PC-3 (cell line): ENCODE measurements at regions not wholly inside any gene's neighbourhood (a gene's known extent, or its start where the extent isn't known, plus 50 kb on each side); places are given as distances from the start of the nearest gene placed in this dataset.
A peak's percentile ranks its signal among the peaks of the same experiment; 100 is the strongest.

Source experiments
- ATAC-seq: fragments of 200-7000 bp; cut with Tn5 transposase; 2 replicates; pipeline ENCODE4 v1.9.1; 2020; ENCODE audit warnings: mild to moderate bottlenecking, moderate library complexity
- BruUV-seq: library from RNA; stranded (reverse); fragments of 400-500 nt; replicated peaks from 2 replicates; lab custom pipeline; 2021; lab: Mats Ljungman, UMichigan
- CTCF ChIA-PET: fragments of 300-600 bp; sonication (Branson Sonifier 250); formaldehyde crosslinking; loops from one replicate; lab custom pipeline; 2022; ENCODE audit warnings: antibody characterized with exemption; lab: Charles Lee
- POLR2A ChIA-PET: fragments of 300-600 bp; sonication (Branson Sonifier 250); formaldehyde crosslinking; loops from one replicate; lab custom pipeline; 2022; ENCODE audit warnings: antibody characterized with exemption; ENCODE audit not compliant: unreplicated experiment; lab: Charles Lee
- DNase-seq: peaks from one replicate; pipeline ENCODE4 v3.0.0-alpha.2; 2015
- H2AFZ ChIP-seq: fragments of 300-600 bp; sonication (generic); 2 replicates; pipeline ENCODE4 v1.6.0; 2016; ENCODE audit warnings: antibody characterized with exemption, low read length
- H3F3A ChIP-seq: fragments of 300-600 bp; sonication (generic); one replicate; pipeline ENCODE4 v1.6.0; 2017; ENCODE audit warnings: antibody characterized with exemption, low read length, control low read depth, mild to moderate bottlenecking; ENCODE audit not compliant: unreplicated experiment
- H3K27ac ChIP-seq: fragments of 300-600 bp; sonication (generic); 2 replicates; pipeline ENCODE4 v1.5.1; 2016; ENCODE audit warnings: mild to moderate bottlenecking, low read length
- H3K27me3 ChIP-seq: fragments of 300-600 bp; sonication (generic); 2 replicates; pipeline ENCODE4 v1.6.1; 2016; ENCODE audit warnings: low read length, mixed read lengths
- H3K36me3 ChIP-seq: fragments of 300-600 bp; sonication (generic); 2 replicates; pipeline ENCODE4 v1.6.1; 2016; ENCODE audit warnings: low read depth, mixed run types, low read length, mixed read lengths
- H3K4me1 ChIP-seq: fragments of 300-600 bp; sonication (generic); 2 replicates; pipeline ENCODE4 v1.5.1; 2016; ENCODE audit warnings: low read length; ENCODE audit not compliant: insufficient read depth
- H3K4me2 ChIP-seq: fragments of 300-600 bp; sonication (generic); 2 replicates; pipeline ENCODE4 v1.6.0; 2016; ENCODE audit warnings: low read length
- H3K4me3 ChIP-seq: fragments of 300-600 bp; sonication (generic); 2 replicates; pipeline ENCODE4 v1.5.1; 2016; ENCODE audit warnings: mild to moderate bottlenecking, low read length, mixed read lengths
- H3K79me2 ChIP-seq: fragments of 300-600 bp; sonication (generic); 2 replicates; pipeline ENCODE4 v1.6.1; 2017; ENCODE audit warnings: low read length, mixed read lengths
- H3K9ac ChIP-seq: fragments of 300-600 bp; sonication (generic); 2 replicates; pipeline ENCODE4 v1.6.0; 2016; ENCODE audit warnings: mild to moderate bottlenecking, low read length
- H3K9me2 ChIP-seq: fragments of 300-600 bp; sonication (generic); replicated peaks from 2 replicates; pipeline ENCODE4 v1.6.1; 2016; ENCODE audit warnings: mixed run types, low read length, mixed read lengths
- H3K9me3 ChIP-seq: fragments of 300-600 bp; sonication (generic); 2 replicates; pipeline ENCODE4 v1.6.1; 2016; ENCODE audit warnings: low read length, mixed read lengths
- H4K20me1 ChIP-seq: fragments of 300-600 bp; sonication (generic); 2 replicates; pipeline ENCODE4 v1.6.1; 2016; ENCODE audit warnings: low read length, mixed read lengths
- CTCF ChIP-seq: fragments of 300-600 bp; sonication (generic); conservative IDR thresholded peaks from 2 replicates; pipeline ENCODE4 v1.5.1; 2017; ENCODE audit warnings: antibody characterized with exemption, low read depth, mild to moderate bottlenecking, low read length
- EZH2 ChIP-seq: fragments of 300-600 bp; sonication (generic); IDR thresholded peaks from one replicate; pipeline ENCODE4 v1.6.1; 2017; ENCODE audit warnings: antibody characterized with exemption, mild to moderate bottlenecking, low read length; ENCODE audit not compliant: unreplicated experiment
- EZH2phosphoT487 ChIP-seq: fragments of 300-600 bp; sonication (generic); IDR thresholded peaks from 2 replicates; pipeline ENCODE4 v1.6.1; 2018; ENCODE audit warnings: mild to moderate bottlenecking, antibody characterized with exemption, low read length, borderline replicate concordance
- intact Hi-C: fragments of 100-400 bp; cut with micrococcal nuclease; formaldehyde crosslinking; loops from 2 replicates; pipeline ENCODE4 v1.9.0; 2023

DNA sequence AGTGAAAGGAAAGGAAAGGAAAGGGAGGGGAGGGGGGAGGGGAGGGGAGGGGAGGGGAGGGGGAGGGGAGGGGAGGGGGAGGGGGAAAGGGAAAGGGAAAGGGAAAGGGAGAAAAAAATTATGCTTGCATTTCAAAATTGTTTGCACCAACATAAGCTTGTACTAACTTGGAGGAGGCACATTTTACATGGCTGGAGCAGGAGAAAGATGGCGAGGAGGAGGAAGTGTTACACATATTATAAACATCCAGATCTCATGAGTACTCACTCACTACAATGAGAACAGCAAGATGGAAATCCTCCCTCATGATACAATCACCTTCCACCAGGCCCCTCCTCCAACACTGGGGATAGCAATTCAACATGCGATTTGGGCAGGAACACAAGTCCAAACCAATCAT, 660.2 kb upstream of the CDH2 start:
- intact Hi-C loops: no loop called here
- Histone ChIP-seq H3K9ac (no peak overlapping the region), H3K9me3 (no peaks in the 10 kb centered on the region), H2AFZ (no peak overlapping the region), H3K27me3 (no peaks in the 10 kb centered on the region), H4K20me1 (no peaks in the 10 kb centered on the region), H3K79me2 (no peaks in the 10 kb centered on the region), H3K4me1 (peaks cover 15% of the 10 kb centered on the region), H3K27ac (no peak overlapping the region), H3K36me3 (no peaks in the 10 kb centered on the region), H3K4me3 (no peak overlapping the region), H3K4me2 (no peak overlapping the region), H3K9me2 (no peaks in the 10 kb centered on the region), H3F3A (no peaks in the 10 kb centered on the region)
- POLR2A ChIA-PET: interaction anchor here (0.6 kb wide), 1 partner anchor 550 kb away, joined by 6 read pairs; no protein-coding TSS in a partner anchor
- TF ChIP-seq EZH2phosphoT487 (no peak), EZH2 (no peak), CTCF (no peak)
- CTCF ChIA-PET: no interaction called here
- no peak for ATAC-seq
- BruUV-seq: no TSS peak
- no peak for DNase-seq

GRCh38 chr18:28834889-28835288, 658.0 kb upstream of the CDH2 start:
- Histone ChIP-seq H4K20me1 (no peaks in the 10 kb centered on the region), H3K9me2 (no peaks in the 10 kb centered on the region), H3K4me3 (peak overlapping the region; percentile 36), H3K4me2 (peak overlapping the region; percentile 74), H3K9ac (peak overlapping the region; percentile 45), H3K27me3 (no peaks in the 10 kb centered on the region), H3K36me3 (no peaks in the 10 kb centered on the region), H3K4me1 (peaks cover 15% of the 10 kb centered on the region), H3K79me2 (no peaks in the 10 kb centered on the region), H2AFZ (peak overlapping the region; percentile 75), H3F3A (no peaks in the 10 kb centered on the region), H3K27ac (peak overlapping the region; percentile 88), H3K9me3 (no peaks in the 10 kb centered on the region)
- ATAC-seq: peak; percentile 97
- BruUV-seq: no TSS peak
- CTCF ChIA-PET: interaction anchor here (0.6 kb wide), 1 partner anchor 647 kb away, joined by 3 read pairs; no protein-coding TSS in a partner anchor
- TF ChIP-seq EZH2phosphoT487 (no peak), EZH2 (no peak), CTCF (no peak)
- POLR2A ChIA-PET: interaction anchor here (0.6 kb wide), 1 partner anchor 352 kb away, joined by 5 read pairs; no protein-coding TSS in a partner anchor
- DNase-seq: peak; percentile 90
- intact Hi-C loops: loop anchor here (2.0 kb wide), 1 partner anchor 40 kb away; no protein-coding TSS in a partner anchor

DNA sequence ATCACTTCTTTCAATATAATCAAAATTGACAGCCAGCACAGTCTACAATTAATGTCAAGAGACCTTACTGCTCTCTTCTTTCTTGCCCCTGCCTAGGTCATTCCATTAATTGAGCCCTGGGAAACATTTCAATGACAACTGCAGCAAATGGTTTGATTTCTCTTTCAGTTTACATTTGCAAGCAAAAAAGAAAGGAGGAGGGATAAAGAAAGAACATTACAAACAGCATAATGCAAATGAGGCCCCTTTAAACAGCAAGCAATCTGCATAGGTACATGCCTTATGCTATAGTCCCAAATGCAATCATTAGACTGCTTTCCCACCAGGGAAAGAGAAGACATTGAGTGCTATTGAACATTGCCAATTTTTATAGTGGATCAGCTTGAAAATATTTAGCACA, 655.0 kb upstream of the CDH2 start:
- no peak for DNase-seq
- Histone ChIP-seq H3K4me1 (peaks cover 19% of the 10 kb centered on the region), H3F3A (no peaks in the 10 kb centered on the region), H3K9me2 (no peaks in the 10 kb centered on the region), H3K27me3 (no peaks in the 10 kb centered on the region), H3K4me2 (no peak overlapping the region), H3K27ac (no peak overlapping the region), H3K36me3 (no peaks in the 10 kb centered on the region), H3K79me2 (no peaks in the 10 kb centered on the region), H2AFZ (no peak overlapping the region), H4K20me1 (no peaks in the 10 kb centered on the region), H3K4me3 (no peak overlapping the region), H3K9me3 (no peaks in the 10 kb centered on the region), H3K9ac (no peak overlapping the region)
- no peak for ATAC-seq
- intact Hi-C loops: no loop called here
- no TSS peak for BruUV-seq
- ChIA-PET POLR2A (no interaction called here), CTCF (no interaction called here)
- TF ChIP-seq CTCF: no peak
- TF ChIP-seq EZH2phosphoT487: no peak
- TF ChIP-seq EZH2: no peak
